ENCODE measurements at regions not wholly inside any gene's neighbourhood (a gene's known extent, or its start where the extent isn't known, plus 50 kb on each side); places are given as distances from the start of the nearest gene placed in this dataset.

DNA sequence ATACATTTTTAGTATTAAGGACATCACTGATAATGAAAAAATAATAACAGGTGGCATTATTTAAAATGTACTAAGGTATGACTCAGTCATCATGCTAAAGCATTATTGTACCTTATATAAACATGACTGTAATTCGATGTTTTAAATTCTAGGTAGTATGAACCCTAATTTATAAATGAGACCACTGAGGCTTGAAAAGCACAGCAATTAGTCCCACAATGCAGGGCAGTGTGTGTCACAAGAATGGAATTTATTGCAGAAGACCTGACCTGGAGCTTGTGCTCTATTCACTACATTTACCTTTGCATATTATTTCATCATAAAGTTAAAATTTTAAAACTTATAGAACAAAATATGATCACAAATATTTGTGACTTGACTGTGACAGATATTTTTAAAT lies 358.5 kb upstream of the DSEL start:
- no peak for DNase-seq (ENCODE audit: low read depth in 2 of 2)

DNA sequence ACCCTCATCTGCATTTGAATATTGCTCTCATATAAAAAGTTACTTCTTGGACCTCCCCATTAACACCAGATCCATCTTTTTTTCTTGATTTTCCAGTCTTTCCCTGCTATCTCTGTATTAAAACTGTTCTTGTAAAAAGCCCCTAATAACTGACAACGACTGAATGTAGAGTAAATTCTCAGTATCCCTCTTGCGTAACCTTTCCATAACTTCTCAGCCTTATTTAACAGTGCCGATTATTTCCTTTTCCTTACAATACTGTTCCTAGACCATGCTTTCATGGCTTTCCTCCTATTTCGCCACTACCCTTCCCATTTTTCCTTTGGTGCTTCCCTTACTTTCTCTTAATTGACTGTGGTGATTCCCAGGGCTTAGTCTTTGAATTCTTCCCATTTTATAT lies 348.9 kb upstream of the DSEL start:
- no peak for DNase-seq (ENCODE audit: low read depth in 2 of 2)

DNA sequence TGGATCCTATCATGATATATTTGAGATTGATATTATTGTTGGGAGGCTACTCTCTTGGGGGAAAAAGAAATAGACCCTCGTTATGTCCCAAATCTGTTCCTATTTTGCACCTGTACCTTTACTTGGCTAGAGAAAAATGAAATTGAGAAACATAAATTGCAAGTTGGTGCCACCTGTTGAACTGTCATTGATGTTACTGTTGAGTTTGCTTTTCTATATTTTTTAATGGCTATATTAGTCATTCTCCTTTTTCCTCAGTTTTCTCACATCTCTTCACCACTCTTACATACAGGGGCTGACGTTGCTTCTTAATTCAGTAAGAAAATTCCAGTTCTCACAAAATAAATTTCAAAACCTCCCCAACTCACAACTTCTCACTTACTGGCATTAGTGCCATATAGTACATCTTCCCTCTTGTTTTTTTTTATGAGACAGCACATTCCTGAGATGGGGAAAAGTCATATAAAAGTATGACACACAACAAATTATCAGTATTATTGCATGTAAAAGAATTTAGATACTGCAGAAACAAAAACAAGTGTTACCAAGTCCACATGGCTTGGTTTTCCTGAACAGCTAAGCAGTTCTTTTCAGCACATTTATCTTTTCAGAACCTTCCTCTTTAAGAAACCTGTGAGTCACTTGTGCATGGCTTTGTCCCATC lies 348.3 kb upstream of the DSEL start:
- DNase-seq (ENCODE audit: low read depth in 2 of 2), result peak; percentile 77 to 83

DNA sequence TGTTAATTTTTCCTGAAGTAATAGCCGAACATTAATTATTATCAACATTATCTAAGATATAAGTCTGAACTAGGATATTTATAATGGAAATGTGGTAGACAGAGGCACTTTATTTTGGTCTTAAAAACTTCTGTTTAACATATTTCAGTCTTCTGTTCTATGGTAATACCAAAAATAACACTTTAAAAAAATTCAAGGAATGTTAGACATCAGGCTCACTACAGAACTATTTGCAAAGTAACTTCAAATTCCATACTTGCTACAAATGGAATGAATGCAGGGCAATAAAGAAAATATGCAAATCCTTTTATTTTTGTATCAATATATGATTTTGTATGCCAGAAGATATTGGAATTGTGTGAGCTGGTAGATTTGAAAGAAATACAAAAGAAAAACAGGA lies 345.5 kb upstream of the DSEL start:
- peak; percentile 36 to 47 for DNase-seq (ENCODE audit: low read depth in 2 of 2)

DNA sequence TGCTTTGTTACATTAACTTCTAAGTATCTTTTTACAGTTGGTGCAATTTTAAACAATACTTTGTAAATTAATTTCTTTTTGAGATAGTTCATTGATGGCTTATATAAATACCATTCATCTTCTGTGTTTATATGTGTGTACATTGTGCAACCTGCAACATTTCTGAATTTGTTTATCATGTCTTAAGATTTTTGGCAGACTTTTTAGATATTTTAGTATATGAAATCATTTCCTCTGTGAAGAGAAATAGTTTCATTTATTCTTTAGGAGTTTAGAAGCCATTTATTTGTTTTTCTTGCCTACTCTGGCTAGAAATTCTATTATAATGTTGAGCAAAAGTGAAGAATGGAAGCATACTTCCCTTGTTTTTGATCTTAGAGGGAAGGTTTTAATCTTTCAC lies 337.8 kb upstream of the DSEL start:
- no peak for DNase-seq (ENCODE audit: low read depth in 2 of 2)

DNA sequence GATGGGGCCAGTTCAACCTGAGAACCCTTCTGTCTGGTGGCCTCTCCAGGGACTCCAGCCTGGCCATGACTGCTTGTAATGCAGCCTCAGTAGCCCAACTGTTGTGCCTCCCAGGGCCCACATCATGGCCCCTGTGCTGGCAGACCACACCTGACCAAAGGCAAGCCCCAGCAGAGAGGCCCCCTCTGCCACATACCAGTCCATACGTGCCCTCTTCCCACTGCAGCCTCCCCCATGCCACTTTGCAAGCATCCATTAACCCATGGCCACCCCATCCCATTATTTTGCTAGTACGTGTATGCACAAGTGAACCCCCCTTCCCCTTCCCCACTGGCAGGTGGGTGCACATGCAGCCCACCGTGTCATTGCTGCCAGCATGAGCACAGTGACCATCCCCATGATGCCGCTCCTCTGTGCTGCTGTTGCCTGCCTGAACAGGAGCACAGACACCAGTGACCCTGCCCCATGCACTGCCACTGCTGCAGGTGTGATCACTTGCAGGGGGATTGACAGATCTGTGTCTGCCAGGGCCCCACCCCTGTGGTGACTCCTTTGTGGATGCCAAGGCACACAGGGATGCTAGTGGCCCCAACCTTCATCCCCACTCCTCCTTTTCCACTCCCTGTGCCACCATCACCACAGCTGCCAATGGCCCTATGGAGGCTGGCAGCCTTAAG lies 330.0 kb upstream of the DSEL start:
- no peak for DNase-seq (ENCODE audit: low read depth in 2 of 2)

DNA sequence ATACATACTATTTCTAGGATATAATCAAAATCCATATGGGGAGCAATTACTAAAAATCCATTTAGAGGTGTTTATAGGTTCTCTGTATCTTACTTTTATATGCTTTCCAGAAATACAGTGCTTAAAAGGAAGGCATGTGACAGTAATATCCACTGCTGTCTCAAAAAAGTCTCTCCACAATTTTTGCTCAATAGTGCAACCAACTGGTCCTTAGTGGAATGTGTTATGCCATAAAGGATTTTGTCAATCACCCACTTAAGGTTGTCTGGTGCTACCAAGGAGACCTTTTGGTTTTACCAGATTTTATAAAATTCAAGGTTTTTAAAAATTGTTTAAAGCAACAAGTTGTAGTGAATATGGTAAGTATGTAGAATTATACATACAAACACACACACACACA lies 328.5 kb upstream of the DSEL start:
- DNase-seq (ENCODE audit: low read depth in 2 of 2), result no peak

DNA sequence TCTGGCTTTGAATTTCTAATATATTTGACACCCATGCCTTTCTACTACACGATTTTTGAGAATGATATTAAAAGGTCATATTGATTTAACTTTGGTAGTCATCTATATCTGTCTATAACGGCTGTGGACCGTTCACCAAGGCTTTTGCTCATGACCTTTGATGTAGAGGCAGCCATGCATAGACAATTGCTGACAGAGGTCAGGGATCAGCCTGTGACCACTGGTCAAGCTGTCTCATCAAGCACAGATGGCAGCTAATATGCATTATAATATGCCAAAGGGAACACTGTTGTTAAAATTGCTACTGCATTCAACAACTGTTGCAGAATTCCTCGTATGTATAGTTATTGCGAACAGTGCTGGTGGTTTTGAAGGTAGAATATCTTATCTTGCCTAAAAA lies 323.9 kb upstream of the DSEL start:
- DNase-seq (ENCODE audit: low read depth in 2 of 2), result no peak

DNA sequence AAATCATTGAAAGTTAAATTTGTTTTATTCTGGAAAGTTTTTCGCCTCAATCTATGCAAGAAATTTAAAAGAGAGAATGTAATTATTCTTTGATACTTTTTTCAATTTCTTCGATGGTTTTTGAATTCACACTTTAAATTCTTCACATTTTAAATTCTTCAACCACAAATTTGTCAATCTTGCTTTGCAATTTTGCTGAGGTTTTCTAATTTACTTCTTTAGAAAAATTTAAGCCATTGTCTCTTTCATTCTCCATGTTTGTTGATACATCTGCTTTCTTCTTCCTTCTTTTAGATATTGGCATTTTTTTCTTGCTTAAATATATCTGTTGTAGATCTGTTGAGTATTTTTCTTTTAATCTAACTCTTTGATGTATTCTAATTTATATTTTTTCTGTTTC lies 301.9 kb upstream of the DSEL start:
- DNase-seq (ENCODE audit: low read depth in 2 of 2), result no peak

DNA sequence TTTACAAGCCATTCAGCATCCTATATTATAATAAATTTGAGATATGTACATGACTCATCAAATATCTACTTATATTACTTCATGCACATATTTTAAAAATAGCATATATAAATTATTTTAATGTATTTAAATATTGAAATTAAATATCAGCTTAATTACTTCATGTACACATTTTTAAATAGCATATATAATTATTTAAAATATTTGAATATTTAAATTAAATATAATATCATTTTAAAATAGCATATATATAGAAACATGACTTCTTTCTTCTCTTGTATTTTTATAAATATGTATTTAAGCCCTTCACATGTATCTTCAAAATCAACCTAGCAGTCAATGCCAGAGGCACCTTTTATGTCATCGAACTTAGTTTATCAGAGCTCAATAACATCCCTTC lies 298.8 kb upstream of the DSEL start:
- no peak for DNase-seq (ENCODE audit: low read depth in 2 of 2)

DNA sequence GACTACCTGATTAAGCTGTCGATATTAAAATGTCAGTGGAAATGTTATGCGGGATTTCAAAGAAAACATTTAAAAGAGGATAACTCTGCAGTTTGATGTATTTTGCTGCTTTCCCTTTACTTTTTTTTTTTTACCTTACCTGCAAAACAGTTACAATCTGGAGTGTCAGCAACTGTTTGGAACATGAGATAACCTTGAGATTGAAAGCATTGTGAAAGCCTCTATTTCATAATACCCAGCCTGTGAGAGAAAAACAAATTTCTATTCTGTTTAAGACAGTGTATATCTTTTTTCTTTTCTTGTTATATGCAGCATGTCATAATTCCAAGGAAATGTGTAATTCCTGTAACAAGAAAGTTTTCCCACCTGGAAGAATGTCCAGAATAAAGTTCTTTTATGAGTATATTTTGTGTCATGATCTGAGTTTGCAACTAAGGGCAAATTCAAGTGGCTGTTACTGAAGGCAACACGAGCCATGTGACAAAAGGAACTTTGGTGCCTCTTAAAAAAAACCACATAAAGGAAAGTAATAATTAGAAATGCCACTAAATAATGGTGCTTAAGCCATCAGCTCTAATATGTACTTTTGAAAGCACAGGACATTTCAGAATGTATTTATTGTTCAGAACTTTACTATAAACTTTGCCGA lies 297.0 kb upstream of the DSEL start:
- no peak for DNase-seq (ENCODE audit: low read depth in 2 of 2)

DNA sequence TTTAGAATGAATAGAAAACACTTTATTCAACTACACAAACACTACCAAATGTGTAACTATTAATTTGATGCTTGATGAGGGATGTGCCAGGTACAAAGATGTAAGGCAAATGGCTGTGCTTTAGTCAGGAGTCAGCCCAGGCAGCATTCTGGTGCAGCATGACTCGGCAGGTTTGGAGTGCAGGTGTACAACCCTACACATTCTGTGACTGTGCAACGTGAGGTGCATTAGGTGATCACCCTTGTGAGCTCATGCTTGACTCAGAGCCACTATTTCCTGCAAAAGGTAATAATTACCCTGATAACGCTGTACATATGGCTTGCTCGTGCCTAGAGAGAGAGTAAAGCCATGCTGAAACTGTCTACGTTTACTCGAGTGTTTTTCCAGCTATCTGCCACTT lies 288.7 kb upstream of the DSEL start:
- no peak for DNase-seq (ENCODE audit: low read depth in 2 of 2)

DNA sequence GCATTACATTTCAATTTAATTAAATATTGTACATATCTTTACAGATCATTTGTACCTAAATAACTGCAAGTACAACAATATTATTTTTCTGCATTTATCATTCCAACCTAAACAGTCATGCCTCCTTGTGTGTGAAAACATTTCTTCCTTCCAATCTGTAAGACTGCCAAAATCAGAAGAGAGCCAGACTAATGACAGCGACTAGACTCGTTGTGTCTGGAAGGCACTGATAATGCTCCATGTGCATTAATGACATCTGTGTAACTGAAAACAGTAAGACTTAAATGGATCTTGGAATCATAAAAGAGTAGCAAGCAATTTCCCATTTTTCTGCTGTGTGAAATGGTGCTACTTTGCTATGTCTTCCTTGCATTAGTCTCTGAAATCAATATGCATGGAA lies 278.0 kb upstream of the DSEL start:
- peak; percentile 36 to 37 for DNase-seq (ENCODE audit: low read depth in 2 of 2)

DNA sequence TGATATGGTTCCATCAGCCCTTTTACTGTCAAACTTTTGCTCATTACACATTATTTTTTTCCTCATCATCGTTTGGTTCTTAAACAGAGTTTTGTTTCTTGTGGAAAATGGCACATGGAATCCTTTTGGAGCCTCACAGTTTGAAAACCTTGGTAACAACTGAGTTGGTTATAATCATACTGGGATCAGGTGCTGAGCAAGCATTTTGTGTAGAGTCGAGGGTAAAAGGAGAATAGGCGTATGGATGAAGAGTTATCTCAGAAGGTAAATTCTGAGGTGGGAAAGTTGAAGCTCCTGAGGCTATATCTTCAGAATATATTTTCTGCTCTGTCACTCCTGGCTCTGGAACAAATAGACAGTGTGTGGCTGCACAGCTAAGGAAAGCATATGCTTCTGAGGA lies 274.0 kb upstream of the DSEL start:
- no peak for DNase-seq (ENCODE audit: low read depth in 2 of 2)

DNA sequence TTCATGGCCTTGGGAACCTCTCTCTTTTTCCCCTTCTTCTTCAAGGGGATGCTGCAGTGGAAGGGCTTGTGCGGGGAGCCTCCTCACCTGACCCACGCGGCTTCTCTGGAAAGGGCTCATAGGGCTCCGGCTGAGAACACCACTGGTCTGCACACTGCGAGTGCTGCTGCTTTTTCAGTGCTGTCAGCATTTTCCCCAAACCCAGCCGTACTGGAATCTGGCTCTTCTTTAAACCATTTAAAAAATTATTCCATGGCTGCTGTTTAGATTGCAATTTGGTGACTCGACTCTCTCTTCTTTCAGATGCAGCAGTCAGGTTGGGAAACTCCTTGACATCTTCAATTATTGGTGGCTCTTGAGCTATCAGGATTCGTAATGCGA lies 272.6 kb upstream of the DSEL start:
- DNase-seq (ENCODE audit: low read depth in 2 of 2), result no peak

DNA sequence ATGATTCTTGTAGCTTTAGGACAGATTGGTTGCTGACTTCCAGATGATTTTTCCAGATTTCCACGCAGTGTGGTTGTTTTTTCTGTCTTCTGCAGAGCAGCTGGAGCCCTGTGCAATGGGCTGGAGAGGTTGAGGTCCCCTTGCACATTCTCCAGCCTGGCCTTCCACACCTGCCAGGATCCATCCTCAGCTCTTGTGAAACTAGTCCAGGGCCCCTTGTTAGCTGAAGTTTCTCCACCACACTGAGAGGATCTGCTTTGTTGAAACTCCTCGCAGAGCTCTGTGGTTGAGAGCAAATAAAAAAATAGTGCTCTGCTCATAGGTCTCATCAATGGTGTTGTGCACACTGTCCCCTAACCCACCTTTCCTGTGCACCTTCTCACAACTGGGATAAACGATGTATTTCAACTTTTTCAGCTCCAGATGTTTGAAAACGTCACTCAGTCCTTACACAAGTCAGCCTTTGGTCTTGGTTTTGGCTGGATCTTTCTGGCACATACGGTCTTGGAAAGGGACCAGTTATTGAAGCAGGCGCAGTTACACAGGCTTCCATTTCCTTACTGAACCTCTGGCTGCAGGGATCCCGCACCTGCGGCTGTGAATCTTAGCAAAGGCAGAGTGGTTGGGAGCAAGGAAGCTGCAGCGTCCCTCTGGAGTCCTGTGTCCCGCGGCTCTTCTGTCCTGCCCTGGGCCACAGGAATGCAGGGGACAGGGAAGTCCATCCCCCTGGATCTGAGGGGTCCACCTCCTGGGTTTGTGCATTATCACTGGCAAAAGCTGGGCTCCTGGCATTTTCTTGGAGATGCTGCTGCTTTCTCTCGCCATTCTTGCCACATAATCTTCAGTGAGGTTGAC lies 272.0 kb upstream of the DSEL start:
- DNase-seq (ENCODE audit: low read depth in 2 of 2), result no peak

DNA sequence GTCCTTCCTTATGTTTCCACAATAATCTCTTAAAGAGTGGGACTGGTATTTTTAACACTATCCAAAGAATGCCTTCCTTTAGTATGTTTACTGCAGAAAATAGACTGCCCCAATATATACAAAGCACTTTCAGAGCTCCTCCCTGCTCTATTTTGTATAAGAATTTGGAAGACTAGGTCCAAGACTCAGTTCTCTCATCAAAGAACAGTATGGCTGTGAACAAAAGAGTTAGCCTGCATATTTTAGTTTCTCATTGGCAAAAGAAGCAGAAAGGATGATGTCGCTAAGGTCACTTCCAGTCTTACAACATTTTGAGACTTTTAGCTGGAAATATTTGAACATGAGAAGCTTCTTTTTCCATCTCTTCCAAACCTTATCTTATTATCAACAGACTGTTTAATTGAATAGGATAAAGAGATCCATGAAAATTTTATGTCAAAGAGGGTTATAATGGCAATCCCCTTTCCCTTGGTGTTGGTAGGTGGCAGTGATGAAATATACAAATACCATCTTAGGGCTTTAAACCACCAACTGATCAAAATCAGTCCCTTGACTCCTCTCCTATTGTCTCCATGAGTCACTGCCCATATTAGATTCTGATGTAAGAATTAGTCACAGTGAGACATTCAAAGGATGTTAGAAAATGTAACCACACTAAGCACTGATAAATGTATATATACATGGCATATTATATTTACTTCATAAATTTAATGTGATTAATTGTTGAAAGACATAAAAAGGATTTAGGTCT lies 266.9 kb upstream of the DSEL start:
- peak; percentile 80 to 83 for DNase-seq (ENCODE audit: low read depth in 2 of 2)

DNA sequence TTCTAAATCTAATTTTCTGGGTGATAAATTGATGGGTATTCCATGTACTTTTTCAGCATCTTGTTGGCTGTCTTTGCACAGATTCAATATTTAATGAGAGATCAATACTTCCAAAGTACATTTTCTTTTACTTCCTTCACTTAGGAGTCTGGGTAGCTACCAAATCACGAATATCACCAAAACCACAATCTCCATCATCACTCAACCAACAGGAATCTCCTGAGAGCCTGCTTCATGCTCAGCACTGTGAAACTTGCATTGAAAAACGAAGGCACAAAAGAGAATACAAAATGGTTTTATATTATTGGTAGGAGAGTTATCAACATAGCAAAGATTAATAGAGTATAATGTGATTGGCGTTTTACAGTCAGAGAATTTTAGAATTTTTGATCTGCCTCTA lies 261.5 kb upstream of the DSEL start:
- DNase-seq (ENCODE audit: low read depth in 2 of 2), result peak in 1 of 2 experiments; percentile 31

DNA sequence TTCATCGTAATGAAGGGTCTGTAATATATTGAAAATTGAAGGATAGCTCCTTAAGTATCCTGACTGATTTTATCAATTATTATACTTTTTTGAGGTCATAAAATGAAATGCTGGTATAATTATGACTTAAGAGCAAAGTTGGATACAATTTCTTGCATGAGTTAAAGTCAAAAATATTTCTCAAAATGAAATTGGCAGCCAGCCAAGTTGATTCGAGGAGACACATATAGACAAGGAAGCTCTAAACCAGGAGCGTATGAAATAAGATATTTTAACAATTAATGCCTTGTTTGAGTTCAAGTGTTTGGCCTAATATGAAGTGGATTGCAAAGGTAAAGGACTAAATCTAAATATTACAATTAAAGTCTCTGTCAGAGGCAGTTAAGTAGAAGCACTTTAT lies 260.4 kb upstream of the DSEL start:
- peak in 1 of 2 experiments; percentile 28 for DNase-seq (ENCODE audit: low read depth in 2 of 2)

DNA sequence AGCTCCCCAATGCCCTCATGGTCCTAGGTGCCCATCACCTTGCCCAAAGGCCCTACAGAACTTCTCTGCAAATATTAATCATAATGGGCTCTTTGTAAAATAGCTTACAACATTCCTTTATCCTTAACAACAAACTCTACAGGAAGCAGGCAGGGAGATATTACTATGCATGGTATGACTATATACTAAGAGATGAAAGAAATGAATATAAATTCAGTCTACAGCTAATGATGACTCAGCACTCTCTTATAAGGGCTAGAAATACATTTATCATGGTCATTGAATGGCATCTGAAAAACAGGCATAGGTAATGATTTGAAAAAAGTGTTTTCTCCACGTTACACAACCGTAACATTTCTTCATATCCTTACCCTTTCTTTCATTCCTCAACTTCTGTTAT lies 254.8 kb upstream of the DSEL start:
- DNase-seq (ENCODE audit: low read depth in 2 of 2), result peak; percentile 48 to 56

DNA sequence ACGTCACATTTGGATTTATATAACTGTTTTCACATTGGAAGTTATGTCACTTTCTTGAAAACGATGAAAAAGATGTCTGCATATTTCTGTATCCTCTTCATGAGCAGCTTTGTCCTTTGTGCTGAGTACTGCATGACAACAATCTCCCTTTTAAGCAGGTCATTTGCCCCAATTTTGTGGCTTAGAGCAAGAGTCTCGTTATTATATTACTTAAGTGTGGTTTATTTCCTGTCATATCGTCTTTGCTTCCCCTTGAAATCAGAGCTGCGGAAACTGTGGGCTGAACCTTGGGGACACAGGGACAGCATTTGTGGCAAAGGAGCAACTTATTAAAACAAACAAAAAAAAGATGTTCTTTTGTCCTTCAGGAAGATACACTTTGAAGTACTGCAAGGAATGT lies 254.0 kb upstream of the DSEL start:
- DNase-seq (ENCODE audit: low read depth in 2 of 2), result no peak

DNA sequence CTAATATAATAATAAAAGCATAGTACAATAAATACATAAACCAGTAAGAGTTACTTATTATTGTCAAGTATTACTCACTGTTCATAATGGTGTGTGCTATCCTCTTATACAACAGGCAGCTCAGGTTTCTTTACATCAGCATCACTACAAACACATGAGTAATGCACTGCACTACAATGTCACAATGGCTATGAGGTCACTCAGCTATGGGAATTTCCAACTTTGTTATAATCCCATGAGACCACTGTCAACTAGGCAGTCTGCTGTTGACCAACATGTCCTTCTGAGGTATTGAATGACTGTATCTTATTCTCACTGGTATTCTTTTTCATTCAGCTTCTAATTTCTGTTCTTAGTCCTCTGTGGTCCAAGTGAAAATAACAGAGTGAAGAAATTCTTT lies 250.4 kb upstream of the DSEL start:
- peak; percentile 17 to 24 for DNase-seq (ENCODE audit: low read depth in 2 of 2)
